ENCODE measurements at regions not wholly inside any gene's neighbourhood (a gene's known extent, or its start where the extent isn't known, plus 50 kb on each side); places are given as distances from the start of the nearest gene placed in this dataset.

DNA sequence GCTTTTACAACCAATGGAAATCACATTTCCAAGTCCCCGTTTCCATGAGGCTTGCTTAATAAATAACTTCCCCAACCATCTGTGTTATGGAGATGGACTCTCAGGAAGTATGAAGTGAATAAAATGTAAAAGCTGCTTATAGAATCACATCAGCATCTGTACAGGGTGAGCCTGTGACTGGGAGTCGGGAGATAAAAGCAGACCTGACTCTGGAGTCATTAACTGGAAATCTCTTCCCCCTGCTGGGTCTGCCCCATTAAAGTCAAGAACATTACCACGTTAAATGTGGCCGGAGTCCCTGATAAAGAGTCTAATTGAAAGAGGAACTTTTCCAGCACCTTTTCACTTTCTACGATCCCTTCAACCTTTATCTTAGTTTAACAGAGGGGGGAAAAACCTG lies 368.5 kb downstream of the DOK5 start:
- Histone ChIP-seq H3K9ac (ENCODE audit: insufficient read length, low read depth) (no peak overlapping the region), H3K36me3 (ENCODE audit: insufficient read depth, insufficient read length, low read length) (no peaks in the 10 kb centered on the region), H3K4me3 (ENCODE audit: insufficient read length, low read depth) (no peak overlapping the region), H3K4me1 (ENCODE audit: insufficient read depth, insufficient read length) (no peaks in the 10 kb centered on the region), H3K27me3 (ENCODE audit: insufficient read depth, insufficient read length) (no peaks in the 10 kb centered on the region), H3K9me3 (ENCODE audit: insufficient read depth, low read length) (no peaks in the 10 kb centered on the region)
- DNase-seq (ENCODE audit: low read depth, low spot score), result no peak
- TF ChIP-seq YY1 (IDR thresholded peaks at IDR 0.05; ENCODE audit: insufficient read depth, insufficient read length), result no peak
- TF ChIP-seq SUZ12 (IDR thresholded peaks at IDR 0.05; ENCODE audit: extremely low read depth, insufficient read depth, insufficient read length), result no peak
- no peak for TF ChIP-seq ZNF274 (IDR thresholded peaks at IDR 0.05; ENCODE audit: low read depth, low read length)

DNA sequence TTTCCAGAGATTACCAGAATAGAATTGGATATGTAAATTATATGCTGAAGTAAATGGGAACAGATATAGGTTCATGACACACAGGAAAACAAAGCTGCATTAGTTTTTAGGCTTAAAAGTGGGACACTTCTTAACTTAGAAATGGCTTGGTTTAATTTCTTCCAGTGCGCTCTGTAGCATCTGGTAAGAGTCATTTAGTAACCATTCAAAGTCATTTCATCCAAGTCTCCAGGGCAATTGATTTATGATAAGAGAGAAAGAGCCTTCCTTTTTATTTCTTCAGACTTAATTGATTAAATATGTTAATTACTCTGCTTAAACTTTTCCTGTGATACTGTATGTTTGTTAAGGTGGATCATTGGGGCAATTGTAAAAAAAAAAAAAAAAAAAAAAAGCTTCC lies 368.0 kb downstream of the DOK5 start:
- Histone ChIP-seq H3K36me3 (ENCODE audit: insufficient read depth, insufficient read length, low read length) (no peaks in the 10 kb centered on the region), H3K4me3 (ENCODE audit: insufficient read length, low read depth) (no peak overlapping the region), H3K4me1 (ENCODE audit: insufficient read depth, insufficient read length) (no peaks in the 10 kb centered on the region), H3K9ac (ENCODE audit: insufficient read length, low read depth) (no peak overlapping the region), H3K9me3 (ENCODE audit: insufficient read depth, low read length) (no peaks in the 10 kb centered on the region), H3K27me3 (ENCODE audit: insufficient read depth, insufficient read length) (no peaks in the 10 kb centered on the region)
- TF ChIP-seq ZNF274 (IDR thresholded peaks at IDR 0.05; ENCODE audit: low read depth, low read length) (no peak), YY1 (IDR thresholded peaks at IDR 0.05; ENCODE audit: insufficient read depth, insufficient read length) (no peak), SUZ12 (IDR thresholded peaks at IDR 0.05; ENCODE audit: extremely low read depth, insufficient read depth, insufficient read length) (no peak)
- DNase-seq (ENCODE audit: low read depth, low spot score), result no peak

DNA sequence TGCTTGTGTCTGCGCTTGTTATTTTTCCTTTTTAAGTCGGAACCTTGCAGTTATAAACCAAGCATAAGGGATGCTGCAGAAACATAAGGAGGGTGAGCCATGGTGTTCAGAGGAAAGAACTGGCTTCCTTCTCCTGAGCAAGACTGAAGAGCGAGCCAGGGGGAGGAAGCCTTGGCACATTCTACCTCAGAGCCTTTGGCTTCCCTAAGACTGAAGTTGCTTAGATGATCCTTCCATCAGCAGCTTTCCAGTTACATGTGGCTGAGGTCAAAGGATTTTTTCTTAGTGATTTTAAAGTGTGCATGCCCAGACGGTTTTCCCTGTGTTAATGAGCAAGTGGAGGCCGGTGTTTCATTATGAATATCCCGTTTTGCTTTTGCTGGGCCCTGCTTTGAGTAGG lies 363.8 kb downstream of the DOK5 start:
- Histone ChIP-seq H3K27me3 (ENCODE audit: insufficient read depth, insufficient read length) (no peaks in the 10 kb centered on the region), H3K9ac (ENCODE audit: insufficient read length, low read depth) (no peak overlapping the region), H3K4me1 (ENCODE audit: insufficient read depth, insufficient read length) (no peaks in the 10 kb centered on the region), H3K36me3 (ENCODE audit: insufficient read depth, insufficient read length, low read length) (no peaks in the 10 kb centered on the region), H3K9me3 (ENCODE audit: insufficient read depth, low read length) (no peaks in the 10 kb centered on the region), H3K4me3 (ENCODE audit: insufficient read length, low read depth) (no peak overlapping the region)
- no peak for TF ChIP-seq YY1 (IDR thresholded peaks at IDR 0.05; ENCODE audit: insufficient read depth, insufficient read length)
- no peak for TF ChIP-seq ZNF274 (IDR thresholded peaks at IDR 0.05; ENCODE audit: low read depth, low read length)
- no peak for TF ChIP-seq SUZ12 (IDR thresholded peaks at IDR 0.05; ENCODE audit: extremely low read depth, insufficient read depth, insufficient read length)
- no peak for DNase-seq (ENCODE audit: low read depth, low spot score)

DNA sequence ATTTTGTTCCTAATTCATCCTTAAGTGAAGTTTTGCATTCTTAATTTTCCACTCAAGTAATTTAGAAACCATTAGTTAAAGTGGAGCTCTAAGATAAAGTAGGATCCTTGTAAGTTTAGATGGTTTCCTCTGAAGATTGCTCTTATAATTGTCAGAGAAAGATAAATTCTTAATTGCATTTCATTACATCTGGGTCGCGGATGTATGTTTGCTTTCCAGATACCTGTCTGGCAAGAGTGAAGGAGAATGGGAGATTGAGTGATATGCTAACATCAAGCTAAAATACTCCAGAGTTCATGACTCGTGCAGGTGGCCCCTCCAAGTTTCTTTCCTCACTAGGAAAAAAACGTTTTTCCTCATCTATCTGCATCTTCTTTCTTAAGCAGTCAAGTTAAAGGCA lies 361.8 kb downstream of the DOK5 start:
- Histone ChIP-seq H3K4me3 (ENCODE audit: insufficient read length, low read depth) (no peak overlapping the region), H3K27me3 (ENCODE audit: insufficient read depth, insufficient read length) (no peaks in the 10 kb centered on the region), H3K9ac (ENCODE audit: insufficient read length, low read depth) (no peak overlapping the region), H3K9me3 (ENCODE audit: insufficient read depth, low read length) (no peaks in the 10 kb centered on the region), H3K36me3 (ENCODE audit: insufficient read depth, insufficient read length, low read length) (no peaks in the 10 kb centered on the region), H3K4me1 (ENCODE audit: insufficient read depth, insufficient read length) (no peaks in the 10 kb centered on the region)
- no peak for DNase-seq (ENCODE audit: low read depth, low spot score)
- TF ChIP-seq SUZ12 (IDR thresholded peaks at IDR 0.05; ENCODE audit: extremely low read depth, insufficient read depth, insufficient read length), result no peak
- no peak for TF ChIP-seq ZNF274 (IDR thresholded peaks at IDR 0.05; ENCODE audit: low read depth, low read length)
- no peak for TF ChIP-seq YY1 (IDR thresholded peaks at IDR 0.05; ENCODE audit: insufficient read depth, insufficient read length)

DNA sequence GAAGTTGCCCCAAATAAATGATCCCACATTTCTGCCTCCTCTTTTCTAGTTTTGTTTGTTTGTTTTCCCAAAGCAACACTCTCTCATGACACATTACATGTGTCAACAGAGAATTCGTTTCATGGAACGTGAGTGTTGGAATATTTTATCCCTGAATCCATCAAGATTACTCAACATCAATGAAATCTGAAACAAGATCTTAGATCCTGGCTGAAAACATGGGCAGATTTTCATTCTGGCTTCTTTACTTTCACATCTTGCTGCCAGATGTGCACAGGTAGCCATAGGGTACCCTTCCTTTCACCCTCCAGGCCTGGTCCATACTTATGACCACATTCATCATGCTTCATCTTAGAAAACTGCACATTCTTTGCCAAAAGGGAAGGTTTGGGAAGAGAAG lies 347.0 kb downstream of the DOK5 start:
- no peaks in the 10 kb centered on the region for H3K4me1 ChIP-seq (ENCODE audit: insufficient read depth, insufficient read length)
- H3K4me3 ChIP-seq (ENCODE audit: insufficient read length, low read depth), result no peak overlapping the region
- DNase-seq (ENCODE audit: low read depth, low spot score), result no peak
- H3K27me3 ChIP-seq (ENCODE audit: insufficient read depth, insufficient read length), result no peaks in the 10 kb centered on the region
- H3K9ac ChIP-seq (ENCODE audit: insufficient read length, low read depth), result no peak overlapping the region
- no peaks in the 10 kb centered on the region for H3K9me3 ChIP-seq (ENCODE audit: insufficient read depth, low read length)
- TF ChIP-seq ZNF274 (IDR thresholded peaks at IDR 0.05; ENCODE audit: low read depth, low read length) (no peak), SUZ12 (IDR thresholded peaks at IDR 0.05; ENCODE audit: extremely low read depth, insufficient read depth, insufficient read length) (no peak), YY1 (IDR thresholded peaks at IDR 0.05; ENCODE audit: insufficient read depth, insufficient read length) (no peak)
- no peaks in the 10 kb centered on the region for H3K36me3 ChIP-seq (ENCODE audit: insufficient read depth, insufficient read length, low read length)

DNA sequence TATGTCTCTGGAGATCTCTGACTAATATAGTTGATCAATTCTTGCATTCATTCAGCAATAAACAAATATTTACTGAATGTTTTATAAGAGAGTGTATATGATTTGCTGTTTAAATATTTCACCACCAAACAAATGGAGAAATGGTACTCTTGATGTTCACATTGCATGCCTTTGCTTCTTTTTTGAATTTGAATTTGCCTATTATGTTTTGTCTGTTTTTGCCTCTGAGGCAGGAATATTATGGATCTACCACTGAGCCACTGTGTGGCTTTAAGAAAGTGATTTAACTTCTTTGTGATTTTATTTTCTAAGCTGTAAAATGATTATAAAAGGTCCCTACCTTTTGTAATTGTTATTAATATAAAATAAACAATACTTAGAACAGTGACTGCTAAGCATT lies 345.0 kb downstream of the DOK5 start:
- no peaks in the 10 kb centered on the region for H3K4me1 ChIP-seq (ENCODE audit: insufficient read depth, insufficient read length)
- H3K36me3 ChIP-seq (ENCODE audit: insufficient read depth, insufficient read length, low read length), result no peaks in the 10 kb centered on the region
- DNase-seq (ENCODE audit: low read depth, low spot score), result no peak
- no peaks in the 10 kb centered on the region for H3K9me3 ChIP-seq (ENCODE audit: insufficient read depth, low read length)
- no peak overlapping the region for H3K4me3 ChIP-seq (ENCODE audit: insufficient read length, low read depth)
- no peaks in the 10 kb centered on the region for H3K27me3 ChIP-seq (ENCODE audit: insufficient read depth, insufficient read length)
- TF ChIP-seq SUZ12 (IDR thresholded peaks at IDR 0.05; ENCODE audit: extremely low read depth, insufficient read depth, insufficient read length), result no peak
- H3K9ac ChIP-seq (ENCODE audit: insufficient read length, low read depth), result no peak overlapping the region

DNA sequence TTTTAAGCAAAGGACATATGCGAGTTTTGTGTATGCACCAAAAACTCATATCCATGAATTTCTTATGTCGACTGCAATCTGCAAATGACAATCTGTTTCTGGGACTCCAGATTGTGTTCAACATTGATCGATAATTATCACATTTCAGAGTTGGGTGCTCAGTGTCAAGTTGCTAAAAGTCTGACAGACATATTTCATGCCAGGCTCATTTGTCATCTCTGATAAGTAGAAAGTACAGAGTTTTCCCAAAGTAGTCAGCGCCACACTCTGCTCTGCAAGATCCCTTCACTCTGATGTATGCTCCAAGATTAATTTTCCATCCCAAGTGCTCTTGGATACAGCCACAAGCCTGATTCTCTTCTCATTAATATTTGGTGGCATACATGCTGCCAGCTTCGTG lies 331.1 kb downstream of the DOK5 start:
- DNase-seq (ENCODE audit: low read depth, low spot score), result no peak
- Histone ChIP-seq H3K4me3 (ENCODE audit: insufficient read length, low read depth) (no peak overlapping the region), H3K36me3 (ENCODE audit: insufficient read depth, insufficient read length, low read length) (no peaks in the 10 kb centered on the region), H3K9ac (ENCODE audit: insufficient read length, low read depth) (no peak overlapping the region), H3K27me3 (ENCODE audit: insufficient read depth, insufficient read length) (no peaks in the 10 kb centered on the region), H3K9me3 (ENCODE audit: insufficient read depth, low read length) (no peaks in the 10 kb centered on the region), H3K4me1 (ENCODE audit: insufficient read depth, insufficient read length) (peaks cover 2% of the 10 kb centered on the region)
- TF ChIP-seq YY1 (IDR thresholded peaks at IDR 0.05; ENCODE audit: insufficient read depth, insufficient read length) (no peak), SUZ12 (IDR thresholded peaks at IDR 0.05; ENCODE audit: extremely low read depth, insufficient read depth, insufficient read length) (no peak)

DNA sequence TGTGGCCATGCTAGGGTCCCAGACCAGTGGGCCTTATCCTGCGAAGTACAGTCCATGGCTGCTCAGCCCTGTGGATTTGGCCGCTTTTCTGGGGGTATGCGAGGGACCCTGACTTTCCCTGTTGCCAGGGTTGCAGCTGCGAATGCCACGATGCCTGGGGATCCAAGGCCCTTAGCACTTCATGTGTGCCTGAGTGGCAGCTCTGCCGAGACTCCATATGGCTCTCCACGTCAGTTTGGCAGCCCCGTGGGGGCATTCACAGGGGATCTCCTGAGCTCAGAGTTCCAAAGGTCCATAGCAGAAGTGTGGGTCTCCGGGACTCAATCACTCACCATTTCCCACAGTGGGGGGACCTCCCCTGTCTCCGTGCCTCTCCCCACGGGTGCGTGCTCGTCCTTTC lies 319.5 kb downstream of the DOK5 start:
- Histone ChIP-seq H3K36me3 (ENCODE audit: insufficient read depth, insufficient read length, low read length) (no peaks in the 10 kb centered on the region), H3K9me3 (ENCODE audit: insufficient read depth, low read length) (no peaks in the 10 kb centered on the region), H3K27me3 (ENCODE audit: insufficient read depth, insufficient read length) (no peaks in the 10 kb centered on the region), H3K4me1 (ENCODE audit: insufficient read depth, insufficient read length) (no peaks in the 10 kb centered on the region), H3K9ac (ENCODE audit: insufficient read length, low read depth) (no peak overlapping the region), H3K4me3 (ENCODE audit: insufficient read length, low read depth) (no peak overlapping the region)
- TF ChIP-seq ZNF274 (IDR thresholded peaks at IDR 0.05; ENCODE audit: low read depth, low read length), result no peak
- no peak for TF ChIP-seq SUZ12 (IDR thresholded peaks at IDR 0.05; ENCODE audit: extremely low read depth, insufficient read depth, insufficient read length)
- TF ChIP-seq YY1 (IDR thresholded peaks at IDR 0.05; ENCODE audit: insufficient read depth, insufficient read length), result no peak
- DNase-seq (ENCODE audit: low read depth, low spot score), result no peak
